GM18508 (cell line): ENCODE measurements at regions not wholly inside any gene's neighbourhood (a gene's known extent, or its start where the extent isn't known, plus 50 kb on each side); places are given as distances from the start of the nearest gene placed in this dataset.
A peak's percentile ranks its signal among the peaks of the same experiment; 100 is the strongest.

Source experiments
- ATAC-seq: cut with Tn5 transposase; IDR thresholded peaks from one replicate; pipeline ENCODE4 v1.9.1; 2021; ENCODE audit warnings: moderate number of reproducible peaks; ENCODE audit not compliant: insufficient read depth, unreplicated experiment

- no peak for ATAC-seq
Measured at GRCh38 chr10:7479861-7480598, 69.2 kb upstream of the SFMBT2 start.

- no peak for ATAC-seq
Measured at GRCh38 chr10:7478727-7479457, 68.1 kb upstream of the SFMBT2 start.

- ATAC-seq, result no peak
Measured at GRCh38 chr10:7477538-7478334, 66.9 kb upstream of the SFMBT2 start.

- ATAC-seq, result no peak
Measured at GRCh38 chr10:7475939-7476338, 65.1 kb upstream of the SFMBT2 start.

GRCh38 chr10:7475046-7475911 lies 64.4 kb upstream of the SFMBT2 start:
- no peak for ATAC-seq

GRCh38 chr10:7474388-7474787 lies 63.6 kb upstream of the SFMBT2 start:
- ATAC-seq, result no peak

- ATAC-seq, result no peak
Measured at GRCh38 chr10:7473474-7473873, 62.6 kb upstream of the SFMBT2 start.

- ATAC-seq, result peak; percentile 72
Measured at GRCh38 chr10:7471720-7472367, 61.0 kb upstream of the SFMBT2 start.

GRCh38 chr10:7470371-7470770 lies 59.5 kb upstream of the SFMBT2 start:
- no peak for ATAC-seq

- no peak for ATAC-seq
Measured at GRCh38 chr10:7467031-7467667, 56.3 kb upstream of the SFMBT2 start.

GRCh38 chr10:7464691-7465090 lies 53.9 kb upstream of the SFMBT2 start:
- ATAC-seq, result no peak
